ENCODE measurements at regions not wholly inside any gene's neighbourhood (a gene's known extent, or its start where the extent isn't known, plus 50 kb on each side); places are given as distances from the start of the nearest gene placed in this dataset.

- TF ChIP-seq, protein P1, sequence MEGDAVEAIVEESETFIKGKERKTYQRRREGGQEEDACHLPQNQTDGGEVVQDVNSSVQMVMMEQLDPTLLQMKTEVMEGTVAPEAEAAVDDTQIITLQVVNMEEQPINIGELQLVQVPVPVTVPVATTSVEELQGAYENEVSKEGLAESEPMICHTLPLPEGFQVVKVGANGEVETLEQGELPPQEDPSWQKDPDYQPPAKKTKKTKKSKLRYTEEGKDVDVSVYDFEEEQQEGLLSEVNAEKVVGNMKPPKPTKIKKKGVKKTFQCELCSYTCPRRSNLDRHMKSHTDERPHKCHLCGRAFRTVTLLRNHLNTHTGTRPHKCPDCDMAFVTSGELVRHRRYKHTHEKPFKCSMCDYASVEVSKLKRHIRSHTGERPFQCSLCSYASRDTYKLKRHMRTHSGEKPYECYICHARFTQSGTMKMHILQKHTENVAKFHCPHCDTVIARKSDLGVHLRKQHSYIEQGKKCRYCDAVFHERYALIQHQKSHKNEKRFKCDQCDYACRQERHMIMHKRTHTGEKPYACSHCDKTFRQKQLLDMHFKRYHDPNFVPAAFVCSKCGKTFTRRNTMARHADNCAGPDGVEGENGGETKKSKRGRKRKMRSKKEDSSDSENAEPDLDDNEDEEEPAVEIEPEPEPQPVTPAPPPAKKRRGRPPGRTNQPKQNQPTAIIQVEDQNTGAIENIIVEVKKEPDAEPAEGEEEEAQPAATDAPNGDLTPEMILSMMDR (IDR thresholded peaks at IDR 0.05) = no peak
- TF ChIP-seq EP300 (IDR thresholded peaks at IDR 0.05) (no peak), POLR2AphosphoS5 (IDR thresholded peaks at IDR 0.05) (no peak), POLR2A (IDR thresholded peaks at IDR 0.05) (no peak)
These were observed 139.2 kb downstream of the DUSP6 start for GRCh38 chr12:89213139-89213538.

All from gastroesophageal sphincter (tissue), 3 donors.